Mesenchymal stem cell (in vitro differentiated cells and primary cell): ENCODE measurements at regions not wholly inside any gene's neighbourhood (a gene's known extent, or its start where the extent isn't known, plus 50 kb on each side); places are given as distances from the start of the nearest gene placed in this dataset.

Experiments
- DNase-seq: peaks from one replicate; pipeline ENCODE4 v3.0.0-alpha.2; 2013
- H2AFZ ChIP-seq: one replicate; pipeline ENCODE4 v1.6.1; 2013; ENCODE audit warnings: low read depth, mild to moderate bottlenecking, control low read depth, inconsistent platforms, low read length, moderate library complexity
- H2AK5ac ChIP-seq: 2 replicates; pipeline ENCODE4 v1.6.1; 2013; ENCODE audit warnings: low read length, moderate library complexity, mild to moderate bottlenecking, inconsistent platforms; ENCODE audit not compliant: severe bottlenecking
- H2BK120ac ChIP-seq: one replicate; pipeline ENCODE4 v1.6.1; 2013; ENCODE audit warnings: low read depth, mild to moderate bottlenecking, inconsistent platforms, low read length, moderate library complexity
- H2BK12ac ChIP-seq, 2 experiments: one replicate each; pipeline ENCODE4 v1.6.1; 2013; ENCODE audit warnings: inconsistent platforms in 2 of 2, low read length in 2 of 2, mild to moderate bottlenecking in 2 of 2, moderate library complexity in 2 of 2, control low read depth in 1 of 2
- H2BK15ac ChIP-seq: one replicate; pipeline ENCODE4 v1.6.1; 2013; ENCODE audit warnings: mild to moderate bottlenecking, low read depth, inconsistent platforms; ENCODE audit not compliant: poor library complexity, severe bottlenecking
- H2BK5ac ChIP-seq: 2 replicates; pipeline ENCODE4 v1.6.1; 2013; ENCODE audit warnings: low read depth, mild to moderate bottlenecking, low read length, control low read depth, inconsistent platforms; ENCODE audit not compliant: poor library complexity, severe bottlenecking
- H3K14ac ChIP-seq, 2 experiments: one replicate each; pipeline ENCODE4 v1.6.1; 2013; ENCODE audit warnings: inconsistent platforms in 2 of 2, low read length in 2 of 2, control low read depth in 1 of 2, mild to moderate bottlenecking in 1 of 2, moderate library complexity in 1 of 2
- H3K18ac ChIP-seq, 2 experiments: one replicate each; pipeline ENCODE4 v1.6.1; 2013; ENCODE audit warnings: inconsistent platforms in 2 of 2, low read length in 2 of 2, control low read depth in 1 of 2, low read depth in 1 of 2, mild to moderate bottlenecking in 1 of 2
- H3K23ac ChIP-seq, 2 experiments: one replicate each; pipeline ENCODE4 v1.6.1; 2013; ENCODE audit warnings: inconsistent platforms in 2 of 2, low read length in 2 of 2, mild to moderate bottlenecking in 2 of 2, moderate library complexity in 2 of 2, control low read depth in 1 of 2
- H3K27ac ChIP-seq: 2 replicates; pipeline ENCODE4 v1.5.1; 2013; ENCODE audit warnings: mild to moderate bottlenecking, moderate library complexity, low read length, control low read depth, inconsistent platforms; ENCODE audit not compliant: poor library complexity, severe bottlenecking
- H3K27me3 ChIP-seq, 2 experiments: 2 replicates each; pipeline versions ENCODE4 v1.6.1 to v1.7.0; 2013; ENCODE audit warnings: low read length in 2 of 2, mild to moderate bottlenecking in 2 of 2, moderate library complexity in 2 of 2, control low read depth in 1 of 2, inconsistent platforms in 1 of 2; ENCODE audit not compliant: control insufficient read depth in 1 of 2, insufficient read depth in 1 of 2
- H3K36me3 ChIP-seq, 2 experiments: 2 replicates each; pipeline versions ENCODE4 v1.6.1 to v1.7.0; 2013; ENCODE audit warnings: low read length in 2 of 2, control low read depth in 1 of 2, inconsistent platforms in 1 of 2, low read depth in 1 of 2, mild to moderate bottlenecking in 1 of 2; ENCODE audit not compliant: insufficient read depth in 2 of 2, control insufficient read depth in 1 of 2
- H3K4ac ChIP-seq, 2 experiments: one replicate each; pipeline ENCODE4 v1.6.1; 2013; ENCODE audit warnings: inconsistent platforms in 2 of 2, low read length in 2 of 2, mild to moderate bottlenecking in 2 of 2, moderate library complexity in 2 of 2, control low read depth in 1 of 2, low read depth in 1 of 2
- H3K4me1 ChIP-seq: 2 replicates; pipeline ENCODE4 v1.6.1; 2013; ENCODE audit warnings: low read depth, low read length, control low read depth; ENCODE audit not compliant: control insufficient read depth, insufficient read depth
- H3K4me2 ChIP-seq: 2 replicates; pipeline ENCODE4 v1.6.1; 2013; ENCODE audit warnings: low read length, mild to moderate bottlenecking, inconsistent platforms; ENCODE audit not compliant: poor library complexity, severe bottlenecking
- H3K4me3 ChIP-seq, 2 experiments: 2 replicates each; pipeline versions ENCODE4 v1.5.1 to v1.7.0; 2013; ENCODE audit warnings: low read length in 2 of 2, mild to moderate bottlenecking in 2 of 2, control low read depth in 1 of 2, low read depth in 1 of 2; ENCODE audit not compliant: insufficient read depth in 1 of 2
- H3K79me1 ChIP-seq: replicated peaks from 2 replicates; pipeline ENCODE4 v1.6.1; 2013; ENCODE audit warnings: mild to moderate bottlenecking, control low read depth, low read length, inconsistent platforms; ENCODE audit not compliant: poor library complexity, severe bottlenecking
- H3K9ac ChIP-seq: 2 replicates; pipeline ENCODE4 v1.7.0; 2013; ENCODE audit warnings: mild to moderate bottlenecking, low read length, moderate library complexity
- H3K9me3 ChIP-seq: 2 replicates; pipeline ENCODE4 v1.7.0; 2013; ENCODE audit warnings: mild to moderate bottlenecking, low read length; ENCODE audit not compliant: control insufficient read depth
- H4K8ac ChIP-seq: one replicate; pipeline ENCODE4 v1.6.1; 2013; ENCODE audit warnings: inconsistent platforms, mild to moderate bottlenecking, low read length, moderate library complexity
- H4K91ac ChIP-seq: one replicate; pipeline ENCODE4 v1.6.1; 2013; ENCODE audit warnings: mild to moderate bottlenecking, low read length, inconsistent platforms
- WGBS: methylation state at CpG from one replicate; pipeline ENCODE4 v1.1.7; 2013; ENCODE audit warnings: mixed read lengths; 5-methylcytosine and 5-hydroxymethylcytosine counted together

GRCh38 chr2:184297085-184297484, 301.2 kb upstream of the ZNF804A start:
- no peak overlapping the region for H2AFZ ChIP-seq
- H3K14ac ChIP-seq, result no peak overlapping the region
- H3K4me3 ChIP-seq, result no peak overlapping the region
- H3K23ac ChIP-seq, result no peak overlapping the region
- no peak overlapping the region for H4K91ac ChIP-seq
- WGBS, result no CpG with 5 or more reads among the region's 2 CpGs
- no peak overlapping the region for H3K4ac ChIP-seq
- H3K9me3 ChIP-seq, result no peaks in the 10 kb centered on the region
- H2BK15ac ChIP-seq, result no peak overlapping the region
- no peaks in the 10 kb centered on the region for H3K4me1 ChIP-seq
- H3K9ac ChIP-seq, result no peak overlapping the region
- H2BK5ac ChIP-seq, result no peak overlapping the region
- H3K79me1 ChIP-seq, result no peaks in the 10 kb centered on the region
- H3K27ac ChIP-seq, result no peak overlapping the region
- H2AK5ac ChIP-seq, result no peak overlapping the region
- no peaks in the 10 kb centered on the region for H3K36me3 ChIP-seq
- H4K8ac ChIP-seq, result no peak overlapping the region
- DNase-seq, result no peak
- H3K18ac ChIP-seq, result no peak overlapping the region
- no peak overlapping the region for H2BK12ac ChIP-seq
- H2BK120ac ChIP-seq, result no peak overlapping the region
- no peak overlapping the region for H3K4me2 ChIP-seq
- no peaks in the 10 kb centered on the region for H3K27me3 ChIP-seq

GRCh38 chr2:184302506-184302905, 295.8 kb upstream of the ZNF804A start:
- Histone ChIP-seq H3K27ac (no peak overlapping the region), H3K9me3 (no peaks in the 10 kb centered on the region), H2BK12ac (no peak overlapping the region), H2BK120ac (no peak overlapping the region), H3K9ac (no peak overlapping the region), H2BK5ac (no peak overlapping the region), H2AFZ (no peak overlapping the region), H3K36me3 (no peaks in the 10 kb centered on the region), H3K18ac (no peak overlapping the region), H3K4ac (no peak overlapping the region), H4K91ac (no peak overlapping the region), H2AK5ac (no peak overlapping the region), H3K4me2 (no peak overlapping the region), H4K8ac (no peak overlapping the region), H3K23ac (no peak overlapping the region), H3K14ac (no peak overlapping the region), H3K27me3 (no peaks in the 10 kb centered on the region), H3K79me1 (no peaks in the 10 kb centered on the region), H2BK15ac (no peak overlapping the region), H3K4me1 (no peaks in the 10 kb centered on the region), H3K4me3 (no peak overlapping the region)
- peak; percentile 31 for DNase-seq

GRCh38 chr2:184304006-184304405, 294.3 kb upstream of the ZNF804A start:
- Histone ChIP-seq H3K79me1 (no peaks in the 10 kb centered on the region), H3K9me3 (no peaks in the 10 kb centered on the region), H3K23ac (no peak overlapping the region), H3K18ac (no peak overlapping the region), H2AK5ac (no peak overlapping the region), H3K4ac (no peak overlapping the region), H2BK5ac (no peak overlapping the region), H3K4me3 (no peak overlapping the region), H2BK15ac (no peak overlapping the region), H3K4me2 (no peak overlapping the region), H3K4me1 (no peaks in the 10 kb centered on the region), H3K36me3 (no peaks in the 10 kb centered on the region), H3K27ac (no peak overlapping the region), H4K91ac (no peak overlapping the region), H2BK120ac (no peak overlapping the region), H3K14ac (no peak overlapping the region), H2BK12ac (no peak overlapping the region), H3K27me3 (no peaks in the 10 kb centered on the region), H4K8ac (no peak overlapping the region), H3K9ac (no peak overlapping the region), H2AFZ (no peak overlapping the region)
- no peak for DNase-seq

- no peaks in the 10 kb centered on the region for H3K27me3 ChIP-seq
- no peak overlapping the region for H2BK12ac ChIP-seq
- no peak overlapping the region for H3K18ac ChIP-seq
- H2BK120ac ChIP-seq, result no peak overlapping the region
- no peak overlapping the region for H3K9ac ChIP-seq
- H3K27ac ChIP-seq, result no peak overlapping the region
- no peak overlapping the region for H4K91ac ChIP-seq
- no peak overlapping the region for H3K14ac ChIP-seq
- H3K4me3 ChIP-seq, result no peak overlapping the region
- H3K79me1 ChIP-seq, result no peaks in the 10 kb centered on the region
- H3K4me2 ChIP-seq, result no peak overlapping the region
- H3K9me3 ChIP-seq, result no peaks in the 10 kb centered on the region
- H3K36me3 ChIP-seq, result no peaks in the 10 kb centered on the region
- H3K4me1 ChIP-seq, result no peaks in the 10 kb centered on the region
- H3K23ac ChIP-seq, result no peak overlapping the region
- no peak overlapping the region for H2BK15ac ChIP-seq
- no peak overlapping the region for H2BK5ac ChIP-seq
- H2AK5ac ChIP-seq, result no peak overlapping the region
- WGBS, result 94% methylated on average over 4 of the region's 4 CpGs
- H3K4ac ChIP-seq, result no peak overlapping the region
- H2AFZ ChIP-seq, result no peak overlapping the region
- DNase-seq, result no peak
- H4K8ac ChIP-seq, result no peak overlapping the region
These were observed 293.2 kb upstream of the ZNF804A start for GRCh38 chr2:184305105-184305504.
